ENCODE measurements at regions not wholly inside any gene's neighbourhood (a gene's known extent, or its start where the extent isn't known, plus 50 kb on each side); places are given as distances from the start of the nearest gene placed in this dataset.

GRCh38 chr13:68160466-68160865, 930.3 kb upstream of the PCDH9 start:
- no peak overlapping the region for H2AFZ ChIP-seq (ENCODE audit: low read depth, low read length)
- no peak overlapping the region for H3K4me3 ChIP-seq (ENCODE audit: low read length)
- H3K9ac ChIP-seq (ENCODE audit: low read length), result no peak overlapping the region
- no peaks in the 10 kb centered on the region for H4K20me1 ChIP-seq (ENCODE audit: insufficient read depth, low read length)
- H3K36me3 ChIP-seq (replicated peaks; ENCODE audit: low read depth, low read length), result no peaks in the 10 kb centered on the region
- TF ChIP-seq, protein P1, sequence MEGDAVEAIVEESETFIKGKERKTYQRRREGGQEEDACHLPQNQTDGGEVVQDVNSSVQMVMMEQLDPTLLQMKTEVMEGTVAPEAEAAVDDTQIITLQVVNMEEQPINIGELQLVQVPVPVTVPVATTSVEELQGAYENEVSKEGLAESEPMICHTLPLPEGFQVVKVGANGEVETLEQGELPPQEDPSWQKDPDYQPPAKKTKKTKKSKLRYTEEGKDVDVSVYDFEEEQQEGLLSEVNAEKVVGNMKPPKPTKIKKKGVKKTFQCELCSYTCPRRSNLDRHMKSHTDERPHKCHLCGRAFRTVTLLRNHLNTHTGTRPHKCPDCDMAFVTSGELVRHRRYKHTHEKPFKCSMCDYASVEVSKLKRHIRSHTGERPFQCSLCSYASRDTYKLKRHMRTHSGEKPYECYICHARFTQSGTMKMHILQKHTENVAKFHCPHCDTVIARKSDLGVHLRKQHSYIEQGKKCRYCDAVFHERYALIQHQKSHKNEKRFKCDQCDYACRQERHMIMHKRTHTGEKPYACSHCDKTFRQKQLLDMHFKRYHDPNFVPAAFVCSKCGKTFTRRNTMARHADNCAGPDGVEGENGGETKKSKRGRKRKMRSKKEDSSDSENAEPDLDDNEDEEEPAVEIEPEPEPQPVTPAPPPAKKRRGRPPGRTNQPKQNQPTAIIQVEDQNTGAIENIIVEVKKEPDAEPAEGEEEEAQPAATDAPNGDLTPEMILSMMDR (IDR thresholded peaks at IDR 0.05; ENCODE audit: low read depth, low read length), result no peak
- TF ChIP-seq EZH2phosphoT487 (IDR thresholded peaks at IDR 0.05; ENCODE audit: low read depth), result no peak
- H3K4me2 ChIP-seq (ENCODE audit: low read length), result no peak overlapping the region
- H3K27ac ChIP-seq (ENCODE audit: low read length), result no peak overlapping the region
- H3K79me2 ChIP-seq (ENCODE audit: low read length), result no peaks in the 10 kb centered on the region
- H3K27me3 ChIP-seq (ENCODE audit: low read depth, low read length), result no peaks in the 10 kb centered on the region
- no peaks in the 10 kb centered on the region for H3K9me3 ChIP-seq (ENCODE audit: insufficient read depth, low read length)
- no peaks in the 10 kb centered on the region for H3K4me1 ChIP-seq (ENCODE audit: low read length)

DNA sequence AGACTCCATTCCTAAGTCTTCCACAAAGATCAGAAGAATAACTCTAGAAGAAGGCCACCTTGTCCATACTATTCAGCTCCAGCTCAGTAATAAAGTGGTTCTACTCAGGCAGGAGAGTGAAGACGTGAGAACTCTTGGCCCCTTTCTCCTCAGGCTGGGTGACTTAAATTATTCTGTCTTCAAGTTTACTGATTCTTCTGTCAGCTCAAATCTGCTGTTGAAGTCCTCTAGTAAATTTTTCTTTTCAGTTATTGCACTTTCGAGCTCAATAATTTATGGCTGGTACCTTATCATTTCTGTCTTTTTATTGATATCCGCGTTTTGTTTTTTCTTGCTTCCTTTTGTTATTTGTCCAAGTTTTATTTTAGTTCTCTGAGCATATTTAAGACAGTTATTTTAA, 922.3 kb upstream of the PCDH9 start:
- no peak for TF ChIP-seq EZH2phosphoT487 (IDR thresholded peaks at IDR 0.05; ENCODE audit: low read depth)
- TF ChIP-seq, protein P1 (IDR thresholded peaks at IDR 0.05; ENCODE audit: low read depth, low read length), result no peak
- H3K27me3 ChIP-seq (ENCODE audit: low read depth, low read length), result no peaks in the 10 kb centered on the region

DNA sequence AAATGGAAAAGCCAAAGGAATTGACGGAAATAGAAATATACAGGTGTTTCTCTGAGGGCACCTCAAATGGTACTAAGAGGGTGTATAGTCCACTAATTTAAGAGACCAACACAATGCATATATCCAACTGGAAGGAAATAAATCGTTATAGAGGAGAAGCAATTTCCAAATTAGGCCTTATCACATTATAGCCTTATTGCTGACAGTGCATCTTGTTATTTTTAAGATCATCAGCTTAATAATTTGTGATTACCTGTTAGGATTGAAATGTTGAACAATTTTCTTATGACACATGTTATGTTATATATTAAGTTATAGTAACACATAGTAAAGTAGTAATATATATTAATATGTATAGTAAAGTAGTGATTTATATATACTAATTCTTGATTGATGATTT, 915.7 kb upstream of the PCDH9 start:
- Histone ChIP-seq H3K27ac (ENCODE audit: low read length) (no peak overlapping the region), H2AFZ (ENCODE audit: low read depth, low read length) (no peak overlapping the region), H3K36me3 (replicated peaks; ENCODE audit: low read depth, low read length) (no peaks in the 10 kb centered on the region), H3K4me3 (ENCODE audit: low read length) (no peak overlapping the region), H3K9me3 (ENCODE audit: insufficient read depth, low read length) (no peaks in the 10 kb centered on the region), H3K9ac (ENCODE audit: low read length) (no peak overlapping the region), H3K4me1 (ENCODE audit: low read length) (no peaks in the 10 kb centered on the region), H3K79me2 (ENCODE audit: low read length) (no peaks in the 10 kb centered on the region), H3K4me2 (ENCODE audit: low read length) (no peak overlapping the region), H3K27me3 (ENCODE audit: low read depth, low read length) (no peaks in the 10 kb centered on the region), H4K20me1 (ENCODE audit: insufficient read depth, low read length) (no peaks in the 10 kb centered on the region)
- TF ChIP-seq, protein P1 (IDR thresholded peaks at IDR 0.05; ENCODE audit: low read depth, low read length), result no peak
- no peak for TF ChIP-seq EZH2phosphoT487 (IDR thresholded peaks at IDR 0.05; ENCODE audit: low read depth)

More for the DNA sequence above, 922.3 kb upstream of the PCDH9 start:
- Histone ChIP-seq H3K27ac (ENCODE audit: low read length) (no peak overlapping the region), H3K36me3 (replicated peaks; ENCODE audit: low read depth, low read length) (no peaks in the 10 kb centered on the region), H3K9me3 (ENCODE audit: insufficient read depth, low read length) (peaks cover 14% of the 10 kb centered on the region), H2AFZ (ENCODE audit: low read depth, low read length) (0 out of 2 replicates have a peak overlapping the region, but pooled peaks have one; percentile 9), H3K79me2 (ENCODE audit: low read length) (no peaks in the 10 kb centered on the region), H3K9ac (ENCODE audit: low read length) (no peak overlapping the region), H4K20me1 (ENCODE audit: insufficient read depth, low read length) (no peaks in the 10 kb centered on the region), H3K4me1 (ENCODE audit: low read length) (no peaks in the 10 kb centered on the region), H3K4me3 (ENCODE audit: low read length) (no peak overlapping the region), H3K4me2 (ENCODE audit: low read length) (no peak overlapping the region)

GRCh38 chr13:68128297-68128915, 898.3 kb upstream of the PCDH9 start:
- H3K4me3 ChIP-seq (ENCODE audit: low read length), result no peak overlapping the region
- H3K79me2 ChIP-seq (ENCODE audit: low read length), result no peaks in the 10 kb centered on the region
- H3K4me2 ChIP-seq (ENCODE audit: low read length), result no peak overlapping the region
- no peaks in the 10 kb centered on the region for H3K9me3 ChIP-seq (ENCODE audit: insufficient read depth, low read length)
- no peaks in the 10 kb centered on the region for H3K4me1 ChIP-seq (ENCODE audit: low read length)
- TF ChIP-seq, protein P1 (IDR thresholded peaks at IDR 0.05; ENCODE audit: low read depth, low read length), result no peak
- no peak for TF ChIP-seq EZH2phosphoT487 (IDR thresholded peaks at IDR 0.05; ENCODE audit: low read depth)
- H3K27ac ChIP-seq (ENCODE audit: low read length), result no peak overlapping the region
- no peak overlapping the region for H3K9ac ChIP-seq (ENCODE audit: low read length)
- H3K36me3 ChIP-seq (replicated peaks; ENCODE audit: low read depth, low read length), result no peaks in the 10 kb centered on the region
- H4K20me1 ChIP-seq (ENCODE audit: insufficient read depth, low read length), result no peaks in the 10 kb centered on the region
- H2AFZ ChIP-seq (ENCODE audit: low read depth, low read length), result no peak overlapping the region; the same call in 1 of the 2 replicates
- no peaks in the 10 kb centered on the region for H3K27me3 ChIP-seq (ENCODE audit: low read depth, low read length)
